DOHH2 (cell line): ENCODE measurements at regions not wholly inside any gene's neighbourhood (a gene's known extent, or its start where the extent isn't known, plus 50 kb on each side); places are given as distances from the start of the nearest gene placed in this dataset.

Experiments
- CTCF ChIP-seq: fragments of 200-600 bp; sonication (generic); IDR thresholded peaks from one replicate; pipeline ENCODE4 v1.5.1; 2014; ENCODE audit warnings: antibody characterized with exemption, mild to moderate bottlenecking, low read depth, low read length; ENCODE audit not compliant: poor library complexity, severe bottlenecking
- EZH2phosphoT487 ChIP-seq: fragments of 200-600 bp; sonication (generic); IDR thresholded peaks from 2 replicates; pipeline ENCODE4 v1.6.1; 2017; ENCODE audit warnings: borderline replicate concordance, mild to moderate bottlenecking, antibody characterized with exemption, low read length, moderate library complexity, mixed read lengths

- TF ChIP-seq CTCF (no peak), EZH2phosphoT487 (no peak)
Measured at GRCh38 chr2:59924346-59924745, 629.1 kb downstream of the BCL11A start.
